ENCODE measurements at regions not wholly inside any gene's neighbourhood (a gene's known extent, or its start where the extent isn't known, plus 50 kb on each side); places are given as distances from the start of the nearest gene placed in this dataset.

DNA sequence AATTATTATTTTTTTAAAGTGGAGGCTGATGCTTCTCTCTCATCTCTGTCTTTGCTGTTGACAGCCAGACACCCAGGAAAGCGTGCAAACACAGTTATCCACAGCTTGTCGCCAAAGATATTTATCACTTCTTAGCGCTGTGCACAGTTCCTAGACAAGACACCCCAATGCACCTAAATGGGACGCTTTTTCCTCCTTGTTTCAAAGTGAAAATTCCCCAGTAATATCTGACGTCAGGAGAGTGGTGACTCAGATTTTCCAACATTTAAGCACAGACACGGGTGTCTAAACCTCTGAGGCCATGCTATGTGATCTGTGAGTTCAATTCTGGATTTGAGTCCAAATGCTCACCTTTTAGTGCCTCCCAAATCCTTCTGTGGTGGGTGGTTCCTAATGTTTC is 151.6 kb downstream of the EMX2 start:
- no peak overlapping the region for H3K4me3 ChIP-seq (ENCODE audit: low read depth, low read length)
- H3K36me3 Mint-ChIP-seq (ENCODE audit: insufficient read depth, unreplicated experiment), result no peaks in the 10 kb centered on the region
- no peaks in the 10 kb centered on the region for H3K9me3 ChIP-seq
- intact Hi-C loops (cut with micrococcal nuclease; ENCODE audit: unreplicated experiment), result no loop called here
- no peaks in the 10 kb centered on the region for H3K9me3 Mint-ChIP-seq (ENCODE audit: unreplicated experiment)
- POLR2A ChIA-PET, result no interaction called here
- no peaks in the 10 kb centered on the region for H3K36me3 ChIP-seq (ENCODE audit: control insufficient read depth, insufficient read depth, low read length)
- no peak overlapping the region for H3K27ac Mint-ChIP-seq (ENCODE audit: unreplicated experiment)
- CTCF ChIA-PET, result no interaction called here
- no peaks in the 10 kb centered on the region for H3K4me1 Mint-ChIP-seq (ENCODE audit: low read depth, unreplicated experiment)
- no peaks in the 10 kb centered on the region for H3K4me1 ChIP-seq
- no peaks in the 10 kb centered on the region for H3K27me3 ChIP-seq (replicated peaks; ENCODE audit: control insufficient read depth, insufficient read depth, low read length)
- no peak overlapping the region for H3K4me3 Mint-ChIP-seq (ENCODE audit: unreplicated experiment)
- TF ChIP-seq, protein P1, sequence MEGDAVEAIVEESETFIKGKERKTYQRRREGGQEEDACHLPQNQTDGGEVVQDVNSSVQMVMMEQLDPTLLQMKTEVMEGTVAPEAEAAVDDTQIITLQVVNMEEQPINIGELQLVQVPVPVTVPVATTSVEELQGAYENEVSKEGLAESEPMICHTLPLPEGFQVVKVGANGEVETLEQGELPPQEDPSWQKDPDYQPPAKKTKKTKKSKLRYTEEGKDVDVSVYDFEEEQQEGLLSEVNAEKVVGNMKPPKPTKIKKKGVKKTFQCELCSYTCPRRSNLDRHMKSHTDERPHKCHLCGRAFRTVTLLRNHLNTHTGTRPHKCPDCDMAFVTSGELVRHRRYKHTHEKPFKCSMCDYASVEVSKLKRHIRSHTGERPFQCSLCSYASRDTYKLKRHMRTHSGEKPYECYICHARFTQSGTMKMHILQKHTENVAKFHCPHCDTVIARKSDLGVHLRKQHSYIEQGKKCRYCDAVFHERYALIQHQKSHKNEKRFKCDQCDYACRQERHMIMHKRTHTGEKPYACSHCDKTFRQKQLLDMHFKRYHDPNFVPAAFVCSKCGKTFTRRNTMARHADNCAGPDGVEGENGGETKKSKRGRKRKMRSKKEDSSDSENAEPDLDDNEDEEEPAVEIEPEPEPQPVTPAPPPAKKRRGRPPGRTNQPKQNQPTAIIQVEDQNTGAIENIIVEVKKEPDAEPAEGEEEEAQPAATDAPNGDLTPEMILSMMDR (IDR thresholded peaks at IDR 0.05; ENCODE audit: insufficient read depth in 1 of 2, low read depth in 1 of 2, low read length in 1 of 2, severe bottlenecking in 1 of 2, unreplicated experiment in 1 of 2), result no peak
- no peak for DNase-seq
- no TSS peak for BruUV-seq (replicated peaks)
- H3K27me3 Mint-ChIP-seq (ENCODE audit: insufficient read depth, unreplicated experiment), result peaks cover 10% of the 10 kb centered on the region

DNA sequence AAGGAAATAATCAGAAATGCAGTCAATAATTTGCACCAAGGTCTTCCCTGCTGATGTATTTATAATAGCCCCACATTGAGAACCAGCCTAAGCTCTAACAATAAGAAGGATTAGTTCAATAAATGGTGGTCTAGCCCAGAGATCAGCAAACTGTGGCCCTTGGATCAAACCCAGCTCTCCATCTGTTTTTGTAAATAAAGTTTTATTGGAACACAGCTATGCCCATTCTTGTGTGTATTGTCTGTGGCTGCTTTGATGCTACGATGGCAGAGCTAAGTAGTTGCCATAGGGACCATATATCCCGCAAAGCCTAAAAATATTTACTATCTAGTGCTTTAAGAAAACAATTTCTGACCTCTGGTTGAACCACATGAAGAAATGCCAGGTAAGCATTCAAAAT is 154.9 kb downstream of the EMX2 start:
- Histone ChIP-seq H3K27me3 (replicated peaks; ENCODE audit: control insufficient read depth, insufficient read depth, low read length) (no peaks in the 10 kb centered on the region), H3K9me3 (no peaks in the 10 kb centered on the region), H3K4me3 (ENCODE audit: low read depth, low read length) (no peak overlapping the region), H3K36me3 (ENCODE audit: control insufficient read depth, insufficient read depth, low read length) (no peaks in the 10 kb centered on the region), H3K4me1 (no peaks in the 10 kb centered on the region)
- intact Hi-C loops (cut with micrococcal nuclease; ENCODE audit: unreplicated experiment), result no loop called here
- no peaks in the 10 kb centered on the region for H3K9me3 Mint-ChIP-seq (ENCODE audit: unreplicated experiment)
- no peak for DNase-seq
- ChIA-PET POLR2A (no interaction called here), CTCF (no interaction called here)
- H3K27ac Mint-ChIP-seq (ENCODE audit: unreplicated experiment), result no peak overlapping the region
- no peaks in the 10 kb centered on the region for H3K4me1 Mint-ChIP-seq (ENCODE audit: low read depth, unreplicated experiment)
- peaks cover 8% of the 10 kb centered on the region for H3K27me3 Mint-ChIP-seq (ENCODE audit: insufficient read depth, unreplicated experiment)
- no peak overlapping the region for H3K4me3 Mint-ChIP-seq (ENCODE audit: unreplicated experiment)
- TF ChIP-seq, protein P1 (IDR thresholded peaks at IDR 0.05; ENCODE audit: insufficient read depth in 1 of 2, low read depth in 1 of 2, low read length in 1 of 2, severe bottlenecking in 1 of 2, unreplicated experiment in 1 of 2), result no peak
- BruUV-seq (replicated peaks), result no TSS peak
- no peaks in the 10 kb centered on the region for H3K36me3 Mint-ChIP-seq (ENCODE audit: insufficient read depth, unreplicated experiment)

DNA sequence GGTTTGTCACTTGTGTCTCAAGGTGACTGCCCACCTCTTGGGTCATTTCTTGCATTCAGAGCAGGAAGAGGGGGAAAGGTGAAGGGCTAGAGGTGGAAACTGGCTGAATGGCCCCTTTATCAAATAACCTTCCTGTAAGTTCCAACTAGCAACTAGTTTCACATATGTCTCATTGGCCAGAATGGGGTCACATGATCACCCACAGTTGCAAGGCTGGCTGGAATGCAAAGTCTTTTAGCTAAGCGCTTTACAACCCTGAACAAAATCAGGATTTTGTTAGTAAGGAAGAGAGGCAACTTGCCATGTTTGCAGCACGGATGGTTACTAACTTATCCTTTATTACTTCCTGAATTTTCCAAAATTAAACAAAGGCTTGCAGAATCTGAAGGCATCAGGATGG is 156.3 kb downstream of the EMX2 start:
- no peak for DNase-seq
- POLR2A ChIA-PET, result no interaction called here
- Mint-ChIP-seq H3K9me3 (ENCODE audit: unreplicated experiment) (no peaks in the 10 kb centered on the region), H3K27me3 (ENCODE audit: insufficient read depth, unreplicated experiment) (no peaks in the 10 kb centered on the region), H3K4me1 (ENCODE audit: low read depth, unreplicated experiment) (no peaks in the 10 kb centered on the region), H3K27ac (ENCODE audit: unreplicated experiment) (no peak overlapping the region), H3K4me3 (ENCODE audit: unreplicated experiment) (no peak overlapping the region), H3K36me3 (ENCODE audit: insufficient read depth, unreplicated experiment) (no peaks in the 10 kb centered on the region)
- CTCF ChIA-PET, result interaction anchor here (0.7 kb wide), 1 partner anchor 328 kb away, joined by 3 read pairs; no protein-coding TSS in a partner anchor
- H3K4me1 ChIP-seq, result no peaks in the 10 kb centered on the region
- H3K9me3 ChIP-seq, result no peaks in the 10 kb centered on the region
- TF ChIP-seq, protein P1 (IDR thresholded peaks at IDR 0.05; ENCODE audit: insufficient read depth in 1 of 2, low read depth in 1 of 2, low read length in 1 of 2, severe bottlenecking in 1 of 2, unreplicated experiment in 1 of 2), result no peak
- no peaks in the 10 kb centered on the region for H3K27me3 ChIP-seq (replicated peaks; ENCODE audit: control insufficient read depth, insufficient read depth, low read length)
- intact Hi-C loops (cut with micrococcal nuclease; ENCODE audit: unreplicated experiment), result no loop called here
- no TSS peak for BruUV-seq (replicated peaks)
- no peaks in the 10 kb centered on the region for H3K36me3 ChIP-seq (ENCODE audit: control insufficient read depth, insufficient read depth, low read length)
- H3K4me3 ChIP-seq (ENCODE audit: low read depth, low read length), result no peak overlapping the region

Data from Caco-2 (cell line).